A549 (cell line): ENCODE measurements at regions not wholly inside any gene's neighbourhood (a gene's known extent, or its start where the extent isn't known, plus 50 kb on each side); places are given as distances from the start of the nearest gene placed in this dataset.

ENCODE experiments used
- FOSL2 ChIP-seq, 2 experiments: fragments of 450-650 bp in 1 of 2; fragments of >200 bp in 1 of 2; sonication (Bioruptor Twin) in 1 of 2; formaldehyde crosslinking; IDR thresholded peaks; 2 replicates each; pipeline versions ENCODE4 v1.5.0 to v1.6.1; 2016 to 2020; ENCODE audit warnings: mild to moderate bottlenecking in 1 of 2, moderate library complexity in 1 of 2
- HDAC2 ChIP-seq: fragments of 200-600 bp; sonication (generic); IDR thresholded peaks from 2 replicates; pipeline ENCODE4 v1.6.1; 2016
- JUN ChIP-seq, 2 experiments: fragments of >200 bp; sonication (Bioruptor Twin); formaldehyde crosslinking; IDR thresholded peaks; 2 replicates in 1 of 2; 3 replicates in 1 of 2; pipeline ENCODE4 v1.6.1; 2016 to 2017
- NPAS2 ChIP-seq: fragments of 250-450 bp; sonication (Bioruptor Pico); IDR thresholded peaks from 2 replicates; pipeline ENCODE4 v1.8.0; 2022; ENCODE audit warnings: mild to moderate bottlenecking, moderate library complexity, borderline replicate concordance
- POLR2A ChIP-seq: IDR thresholded peaks from 2 replicates; pipeline ENCODE4 v1.6.1; 2012; ENCODE audit warnings: mild to moderate bottlenecking, low read length
- RAD21 ChIP-seq, 2 experiments: fragments of >200 bp in 1 of 2; sonication (Bioruptor Twin) in 1 of 2; formaldehyde crosslinking in 1 of 2; IDR thresholded peaks in 1 of 2; conservative IDR thresholded peaks in 1 of 2; 2 replicates in 1 of 2; 3 replicates in 1 of 2; pipeline ENCODE4 v1.6.1; 2012 to 2018; ENCODE audit warnings: inconsistent platforms in 1 of 2
- RCOR1 ChIP-seq: fragments of 150-350 bp; IDR thresholded peaks from 2 replicates; pipeline ENCODE4 v1.6.1; 2014; ENCODE audit warnings: antibody characterized with exemption, low read length, low read depth
- SREBF2 ChIP-seq: fragments of 450-650 bp; IDR thresholded peaks from 2 replicates; pipeline ENCODE4 v1.6.1; 2014; ENCODE audit warnings: mild to moderate bottlenecking, moderate library complexity
- TFCP2L1 ChIP-seq: fragments of 250-450 bp; sonication (Bioruptor Pico); IDR thresholded peaks from 2 replicates; pipeline ENCODE4 v1.5.0; 2021; ENCODE audit warnings: mild to moderate bottlenecking
- TF ChIP-seq, protein P1 (sequence below): fragments of >200 bp; sonication (Bioruptor Twin); formaldehyde crosslinking; IDR thresholded peaks from 3 replicates; pipeline ENCODE4 v1.5.1; 2016
- TF ChIP-seq, protein P2 (sequence below): IDR thresholded peaks from 2 replicates; pipeline ENCODE4 v1.6.1; 2012
- TF ChIP-seq, protein P3 (sequence below): fragments of 200-600 bp; sonication (generic); IDR thresholded peaks from 2 replicates; pipeline ENCODE4 v1.6.1; 2016; ENCODE audit warnings: antibody characterized with exemption, mild to moderate bottlenecking, moderate library complexity
- TF ChIP-seq, protein P4 (sequence below): IDR thresholded peaks from 2 replicates; pipeline ENCODE4 v1.6.1; 2012; ENCODE audit warnings: low read depth, borderline replicate concordance

DNA sequence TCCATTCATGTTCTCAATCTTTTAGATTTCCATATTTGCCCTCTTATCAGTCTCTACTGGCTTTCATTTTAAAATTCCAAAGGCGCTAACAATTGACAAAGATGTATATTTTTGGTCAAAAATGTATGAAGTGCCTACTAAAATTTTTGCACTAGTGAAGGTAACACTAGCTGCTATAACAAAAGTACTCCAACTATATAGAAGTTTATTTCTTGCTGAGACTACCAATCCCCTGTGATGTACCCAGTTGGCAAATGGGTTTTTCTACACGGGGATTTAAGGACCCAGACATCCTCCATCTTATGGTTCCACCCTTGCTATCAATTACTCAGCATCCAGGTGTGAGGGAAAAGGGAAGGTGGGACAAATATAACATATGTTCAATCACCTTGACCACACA lies 75.3 kb upstream of the TSPAN8 start:
- no peak for TF ChIP-seq NPAS2 (CRISPR knock-in tag)
- TF ChIP-seq, protein P1, sequence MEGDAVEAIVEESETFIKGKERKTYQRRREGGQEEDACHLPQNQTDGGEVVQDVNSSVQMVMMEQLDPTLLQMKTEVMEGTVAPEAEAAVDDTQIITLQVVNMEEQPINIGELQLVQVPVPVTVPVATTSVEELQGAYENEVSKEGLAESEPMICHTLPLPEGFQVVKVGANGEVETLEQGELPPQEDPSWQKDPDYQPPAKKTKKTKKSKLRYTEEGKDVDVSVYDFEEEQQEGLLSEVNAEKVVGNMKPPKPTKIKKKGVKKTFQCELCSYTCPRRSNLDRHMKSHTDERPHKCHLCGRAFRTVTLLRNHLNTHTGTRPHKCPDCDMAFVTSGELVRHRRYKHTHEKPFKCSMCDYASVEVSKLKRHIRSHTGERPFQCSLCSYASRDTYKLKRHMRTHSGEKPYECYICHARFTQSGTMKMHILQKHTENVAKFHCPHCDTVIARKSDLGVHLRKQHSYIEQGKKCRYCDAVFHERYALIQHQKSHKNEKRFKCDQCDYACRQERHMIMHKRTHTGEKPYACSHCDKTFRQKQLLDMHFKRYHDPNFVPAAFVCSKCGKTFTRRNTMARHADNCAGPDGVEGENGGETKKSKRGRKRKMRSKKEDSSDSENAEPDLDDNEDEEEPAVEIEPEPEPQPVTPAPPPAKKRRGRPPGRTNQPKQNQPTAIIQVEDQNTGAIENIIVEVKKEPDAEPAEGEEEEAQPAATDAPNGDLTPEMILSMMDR = no peak
- no peak for TF ChIP-seq HDAC2
- no peak for TF ChIP-seq RAD21 (conservative IDR thresholded peaks at IDR 0.05 in 1 of 2, IDR thresholded peaks at IDR 0.05 in 1 of 2)
- no peak for TF ChIP-seq JUN (IDR thresholded peaks at IDR 0.05)
- TF ChIP-seq, protein P2, sequence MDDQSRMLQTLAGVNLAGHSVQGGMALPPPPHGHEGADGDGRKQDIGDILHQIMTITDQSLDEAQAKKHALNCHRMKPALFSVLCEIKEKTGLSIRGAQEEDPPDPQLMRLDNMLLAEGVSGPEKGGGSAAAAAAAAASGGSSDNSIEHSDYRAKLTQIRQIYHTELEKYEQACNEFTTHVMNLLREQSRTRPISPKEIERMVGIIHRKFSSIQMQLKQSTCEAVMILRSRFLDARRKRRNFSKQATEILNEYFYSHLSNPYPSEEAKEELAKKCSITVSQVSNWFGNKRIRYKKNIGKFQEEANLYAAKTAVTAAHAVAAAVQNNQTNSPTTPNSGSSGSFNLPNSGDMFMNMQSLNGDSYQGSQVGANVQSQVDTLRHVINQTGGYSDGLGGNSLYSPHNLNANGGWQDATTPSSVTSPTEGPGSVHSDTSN = no peak
- TF ChIP-seq, protein P3, sequence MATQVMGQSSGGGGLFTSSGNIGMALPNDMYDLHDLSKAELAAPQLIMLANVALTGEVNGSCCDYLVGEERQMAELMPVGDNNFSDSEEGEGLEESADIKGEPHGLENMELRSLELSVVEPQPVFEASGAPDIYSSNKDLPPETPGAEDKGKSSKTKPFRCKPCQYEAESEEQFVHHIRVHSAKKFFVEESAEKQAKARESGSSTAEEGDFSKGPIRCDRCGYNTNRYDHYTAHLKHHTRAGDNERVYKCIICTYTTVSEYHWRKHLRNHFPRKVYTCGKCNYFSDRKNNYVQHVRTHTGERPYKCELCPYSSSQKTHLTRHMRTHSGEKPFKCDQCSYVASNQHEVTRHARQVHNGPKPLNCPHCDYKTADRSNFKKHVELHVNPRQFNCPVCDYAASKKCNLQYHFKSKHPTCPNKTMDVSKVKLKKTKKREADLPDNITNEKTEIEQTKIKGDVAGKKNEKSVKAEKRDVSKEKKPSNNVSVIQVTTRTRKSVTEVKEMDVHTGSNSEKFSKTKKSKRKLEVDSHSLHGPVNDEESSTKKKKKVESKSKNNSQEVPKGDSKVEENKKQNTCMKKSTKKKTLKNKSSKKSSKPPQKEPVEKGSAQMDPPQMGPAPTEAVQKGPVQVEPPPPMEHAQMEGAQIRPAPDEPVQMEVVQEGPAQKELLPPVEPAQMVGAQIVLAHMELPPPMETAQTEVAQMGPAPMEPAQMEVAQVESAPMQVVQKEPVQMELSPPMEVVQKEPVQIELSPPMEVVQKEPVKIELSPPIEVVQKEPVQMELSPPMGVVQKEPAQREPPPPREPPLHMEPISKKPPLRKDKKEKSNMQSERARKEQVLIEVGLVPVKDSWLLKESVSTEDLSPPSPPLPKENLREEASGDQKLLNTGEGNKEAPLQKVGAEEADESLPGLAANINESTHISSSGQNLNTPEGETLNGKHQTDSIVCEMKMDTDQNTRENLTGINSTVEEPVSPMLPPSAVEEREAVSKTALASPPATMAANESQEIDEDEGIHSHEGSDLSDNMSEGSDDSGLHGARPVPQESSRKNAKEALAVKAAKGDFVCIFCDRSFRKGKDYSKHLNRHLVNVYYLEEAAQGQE = no peak
- TF ChIP-seq POLR2A = no peak
- no peak for TF ChIP-seq RCOR1
- TF ChIP-seq, protein P4, sequence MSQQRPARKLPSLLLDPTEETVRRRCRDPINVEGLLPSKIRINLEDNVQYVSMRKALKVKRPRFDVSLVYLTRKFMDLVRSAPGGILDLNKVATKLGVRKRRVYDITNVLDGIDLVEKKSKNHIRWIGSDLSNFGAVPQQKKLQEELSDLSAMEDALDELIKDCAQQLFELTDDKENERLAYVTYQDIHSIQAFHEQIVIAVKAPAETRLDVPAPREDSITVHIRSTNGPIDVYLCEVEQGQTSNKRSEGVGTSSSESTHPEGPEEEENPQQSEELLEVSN = no peak
- no peak for TF ChIP-seq SREBF2
- TF ChIP-seq TFCP2L1 (CRISPR knock-in tag) = no peak
- no peak for TF ChIP-seq FOSL2 (IDR thresholded peaks at IDR 0.05)
- no peak for TF ChIP-seq FOSL2 (CRISPR knock-in tag; IDR thresholded peaks at IDR 0.05)
